CD4-positive, alpha-beta T cell (primary cell): ENCODE measurements at regions not wholly inside any gene's neighbourhood (a gene's known extent, or its start where the extent isn't known, plus 50 kb on each side); places are given as distances from the start of the nearest gene placed in this dataset.

Experiments used
- ATAC-seq: fragments of 200-7000 bp; cut with Tn5 transposase; one replicate; pipeline ENCODE4 v1.10.0; 2022; ENCODE audit warnings: mild to moderate bottlenecking; ENCODE audit not compliant: poor library complexity
- CTCF ChIA-PET: fragments of 350-600 bp; sonication (Branson Sonifier 250); formaldehyde crosslinking; loops from one replicate; lab custom pipeline; 2021; ENCODE audit warnings: antibody characterized with exemption, inconsistent platforms; lab: Charles Lee
- POLR2A ChIA-PET: fragments of 350-600 bp; sonication (Branson Sonifier 250); formaldehyde crosslinking; loops from one replicate; lab custom pipeline; 2021; ENCODE audit warnings: antibody characterized with exemption, inconsistent platforms; lab: Charles Lee
- DNase-seq, 14 experiments: peaks; one replicate each; pipeline ENCODE4 v3.0.0-alpha.2; 2013 to 2020; ENCODE audit warnings: mixed read lengths in 2 of 14
- H3K27ac ChIP-seq, 2 donors: one replicate each; pipeline versions ENCODE4 v1.5.1 to v1.7.0; 2013; ENCODE audit warnings: low read length in 2 of 2, low read depth in 1 of 2, mild to moderate bottlenecking in 1 of 2
- H3K27me3 ChIP-seq, 2 experiments: 1 replicate in 1 of 2; 2 replicates in 1 of 2; pipeline versions ENCODE4 v1.6.1 to v1.7.0; 2013; ENCODE audit warnings: low read length in 2 of 2, control low read depth in 1 of 2, mild to moderate bottlenecking in 1 of 2, moderate library complexity in 1 of 2; ENCODE audit not compliant: insufficient read depth in 2 of 2, control insufficient read depth in 1 of 2
- H3K36me3 ChIP-seq: one replicate; pipeline ENCODE4 v1.6.1; 2013; ENCODE audit warnings: low read length, control low read depth; ENCODE audit not compliant: insufficient read depth
- H3K4me1 ChIP-seq: one replicate; pipeline ENCODE4 v1.6.1; 2013; ENCODE audit warnings: low read length, control low read depth; ENCODE audit not compliant: insufficient read depth
- H3K4me3 ChIP-seq: one replicate; pipeline ENCODE4 v1.5.1; 2013; ENCODE audit warnings: mild to moderate bottlenecking, low read length, moderate library complexity
- H3K9me3 ChIP-seq, 2 experiments: 1 replicate in 1 of 2; 2 replicates in 1 of 2; pipeline versions ENCODE4 v1.6.1 to v1.7.0; 2013; ENCODE audit warnings: low read length in 2 of 2, mild to moderate bottlenecking in 2 of 2, control low read depth in 1 of 2, moderate library complexity in 1 of 2; ENCODE audit not compliant: control insufficient read depth in 1 of 2, insufficient read depth in 1 of 2
- H3K27ac Mint-ChIP-seq: one replicate; pipeline ENCODE4 v1.8.0; 2020; ENCODE audit warnings: mixed read lengths
- H3K27me3 Mint-ChIP-seq: one replicate; pipeline ENCODE4 v1.8.0; 2021; ENCODE audit warnings: mixed read lengths
- H3K36me3 Mint-ChIP-seq: one replicate; pipeline ENCODE4 v1.8.0; 2021; ENCODE audit warnings: low read depth, mixed read lengths
- H3K4me1 Mint-ChIP-seq: one replicate; pipeline ENCODE4 v1.8.0; 2021; ENCODE audit warnings: low read depth, mixed read lengths
- H3K4me3 Mint-ChIP-seq: one replicate; pipeline ENCODE4 v1.8.0; 2020; ENCODE audit warnings: mild to moderate bottlenecking, mixed read lengths
- H3K9me3 Mint-ChIP-seq: one replicate; pipeline ENCODE4 v1.8.0; 2020; ENCODE audit warnings: mixed read lengths
- intact Hi-C, 2 experiments: fragments of 100-400 bp; cut with DNase I in 1 of 2; cut with micrococcal nuclease in 1 of 2; formaldehyde crosslinking; loops; one replicate each; pipeline versions ENCODE4 v1.15.1 to v1.9.0; 2023 to 2025; cut with DNase I, micrococcal nuclease
- TF ChIP-seq, protein P1 (sequence below): fragments of 200-600 bp; IDR thresholded peaks from one replicate; pipeline ENCODE4 v1.8.0; 2022; ENCODE audit warnings: antibody characterized with exemption, mild to moderate bottlenecking

DNA sequence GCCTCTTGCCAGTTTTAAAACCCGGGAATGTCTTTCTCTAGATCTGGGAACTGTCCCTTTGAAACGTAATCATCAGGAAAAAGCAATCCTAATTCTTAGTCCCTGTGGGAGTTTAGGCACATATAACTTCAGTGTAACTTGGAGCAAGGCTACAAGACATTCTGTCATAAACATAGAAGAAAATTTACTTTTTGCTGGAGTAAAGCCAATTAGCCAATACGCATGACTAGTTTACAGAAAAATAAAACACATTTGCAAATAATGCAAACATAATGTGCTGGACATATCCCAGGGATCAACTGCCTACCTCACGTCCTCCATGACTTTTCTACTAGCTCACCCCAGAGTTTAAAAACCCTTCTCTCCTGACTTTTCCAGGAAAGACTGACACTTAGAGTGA, 970.6 kb downstream of the MRPL39 start:
- H3K4me3 Mint-ChIP-seq, result no peak overlapping the region
- ChIA-PET CTCF (no interaction called here), POLR2A (no interaction called here)
- Histone ChIP-seq H3K36me3 (no peaks in the 10 kb centered on the region), H3K4me3 (no peak overlapping the region), H3K4me1 (no peaks in the 10 kb centered on the region), H3K27me3 (no peaks in the 10 kb centered on the region), H3K9me3 (no peaks in the 10 kb centered on the region), H3K27ac (no peak overlapping the region)
- no peak for ATAC-seq
- H3K27ac Mint-ChIP-seq, result no peak overlapping the region
- no peaks in the 10 kb centered on the region for H3K4me1 Mint-ChIP-seq
- H3K9me3 Mint-ChIP-seq, result peaks cover 3% of the 10 kb centered on the region
- TF ChIP-seq, protein P1, sequence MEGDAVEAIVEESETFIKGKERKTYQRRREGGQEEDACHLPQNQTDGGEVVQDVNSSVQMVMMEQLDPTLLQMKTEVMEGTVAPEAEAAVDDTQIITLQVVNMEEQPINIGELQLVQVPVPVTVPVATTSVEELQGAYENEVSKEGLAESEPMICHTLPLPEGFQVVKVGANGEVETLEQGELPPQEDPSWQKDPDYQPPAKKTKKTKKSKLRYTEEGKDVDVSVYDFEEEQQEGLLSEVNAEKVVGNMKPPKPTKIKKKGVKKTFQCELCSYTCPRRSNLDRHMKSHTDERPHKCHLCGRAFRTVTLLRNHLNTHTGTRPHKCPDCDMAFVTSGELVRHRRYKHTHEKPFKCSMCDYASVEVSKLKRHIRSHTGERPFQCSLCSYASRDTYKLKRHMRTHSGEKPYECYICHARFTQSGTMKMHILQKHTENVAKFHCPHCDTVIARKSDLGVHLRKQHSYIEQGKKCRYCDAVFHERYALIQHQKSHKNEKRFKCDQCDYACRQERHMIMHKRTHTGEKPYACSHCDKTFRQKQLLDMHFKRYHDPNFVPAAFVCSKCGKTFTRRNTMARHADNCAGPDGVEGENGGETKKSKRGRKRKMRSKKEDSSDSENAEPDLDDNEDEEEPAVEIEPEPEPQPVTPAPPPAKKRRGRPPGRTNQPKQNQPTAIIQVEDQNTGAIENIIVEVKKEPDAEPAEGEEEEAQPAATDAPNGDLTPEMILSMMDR, result no peak
- no peaks in the 10 kb centered on the region for H3K27me3 Mint-ChIP-seq
- intact Hi-C loops, result no loop called here
- H3K36me3 Mint-ChIP-seq, result no peaks in the 10 kb centered on the region
- DNase-seq, result no peak

DNA sequence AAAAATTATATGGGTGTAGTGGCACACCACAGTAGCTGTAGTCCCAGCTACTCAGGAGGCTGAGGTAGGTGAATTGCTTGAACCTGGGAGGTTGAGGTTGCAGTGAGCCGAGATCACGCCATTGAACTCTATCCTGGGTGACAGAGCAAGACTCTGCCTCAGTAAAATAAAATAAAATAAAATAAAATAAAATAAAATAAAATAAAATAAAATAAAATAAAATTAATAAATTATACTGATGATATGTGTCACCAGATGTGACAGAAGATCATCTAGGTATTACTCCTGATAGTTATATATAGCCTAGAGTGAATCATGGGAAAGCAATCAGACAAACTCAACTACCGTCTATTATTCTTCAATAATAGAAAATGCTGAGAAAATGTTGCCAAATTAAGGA, 972.5 kb downstream of the MRPL39 start:
- Histone ChIP-seq H3K27me3 (no peaks in the 10 kb centered on the region), H3K36me3 (no peaks in the 10 kb centered on the region), H3K9me3 (no peaks in the 10 kb centered on the region), H3K4me3 (no peak overlapping the region), H3K4me1 (no peaks in the 10 kb centered on the region), H3K27ac (no peak overlapping the region)
- intact Hi-C loops, result no loop called here
- CTCF ChIA-PET, result no interaction called here
- no peak overlapping the region for H3K27ac Mint-ChIP-seq
- DNase-seq (no peak), ATAC-seq (no peak)
- POLR2A ChIA-PET, result no interaction called here
- H3K4me1 Mint-ChIP-seq, result no peaks in the 10 kb centered on the region
- H3K4me3 Mint-ChIP-seq, result no peak overlapping the region
- H3K9me3 Mint-ChIP-seq, result peaks cover 5% of the 10 kb centered on the region
- no peaks in the 10 kb centered on the region for H3K36me3 Mint-ChIP-seq
- no peaks in the 10 kb centered on the region for H3K27me3 Mint-ChIP-seq
- TF ChIP-seq, protein P1, result no peak

DNA sequence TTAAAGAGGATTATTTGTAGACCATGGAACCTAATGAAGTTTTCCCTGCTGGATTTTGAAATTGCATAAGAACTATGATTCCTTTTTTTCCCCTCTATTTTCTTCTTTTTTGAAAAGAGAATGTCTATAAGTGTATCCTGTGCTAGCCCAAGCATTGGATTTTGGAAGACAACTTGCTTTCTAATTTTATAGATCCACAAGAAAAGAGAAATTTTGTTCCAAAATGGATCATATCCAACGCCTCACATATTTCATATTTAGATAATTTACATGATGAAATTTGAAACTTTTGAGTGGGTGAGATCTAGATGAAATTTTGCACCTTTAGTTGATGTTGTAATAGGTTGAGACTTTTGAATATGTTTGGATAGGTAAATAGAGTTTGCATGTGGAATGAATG, 978.7 kb downstream of the MRPL39 start:
- Histone ChIP-seq H3K27ac (no peak overlapping the region), H3K36me3 (no peaks in the 10 kb centered on the region), H3K4me1 (no peaks in the 10 kb centered on the region), H3K9me3 (no peaks in the 10 kb centered on the region), H3K27me3 (no peaks in the 10 kb centered on the region), H3K4me3 (no peak overlapping the region)
- no peaks in the 10 kb centered on the region for H3K4me1 Mint-ChIP-seq
- no peak for ATAC-seq
- H3K36me3 Mint-ChIP-seq, result no peaks in the 10 kb centered on the region
- H3K27ac Mint-ChIP-seq, result no peak overlapping the region
- H3K9me3 Mint-ChIP-seq, result peaks cover 5% of the 10 kb centered on the region
- ChIA-PET CTCF (no interaction called here), POLR2A (no interaction called here)
- TF ChIP-seq, protein P1, result no peak
- no peaks in the 10 kb centered on the region for H3K27me3 Mint-ChIP-seq
- intact Hi-C loops, result no loop called here
- no peak overlapping the region for H3K4me3 Mint-ChIP-seq
- no peak for DNase-seq
